ENCODE measurements at regions not wholly inside any gene's neighbourhood (a gene's known extent, or its start where the extent isn't known, plus 50 kb on each side); places are given as distances from the start of the nearest gene placed in this dataset.
A peak's percentile ranks its signal among the peaks of the same experiment; 100 is the strongest.

- TF ChIP-seq CHCHD3 (CRISPR knock-in tag; IDR thresholded peaks at IDR 0.05) (no peak), JUND (IDR thresholded peaks at IDR 0.05; ENCODE audit: borderline replicate concordance, low read depth, low read length) (no peak), JUND (tag; IDR thresholded peaks at IDR 0.05; ENCODE audit: borderline replicate concordance, low read depth, low read length) (no peak), TEAD4 (IDR thresholded peaks at IDR 0.05; ENCODE audit: low read length) (peak; percentile 31; the same call in 1 of the 2 replicates), TEAD4 (CRISPR knock-in tag; IDR thresholded peaks at IDR 0.05; ENCODE audit: borderline replicate concordance) (no peak), ZKSCAN1 (IDR thresholded peaks at IDR 0.05; ENCODE audit: low read depth, low read length) (no peak), ZC3H8 (IDR thresholded peaks at IDR 0.05) (no peak), SMAD1 (IDR thresholded peaks at IDR 0.05; ENCODE audit: low read depth, low read length, partially characterized antibody) (no peak), HES1 (IDR thresholded peaks at IDR 0.05; ENCODE audit: low read depth) (no peak), SMARCA5 (IDR thresholded peaks at IDR 0.05) (no peak), YY1 (IDR thresholded peaks at IDR 0.05; ENCODE audit: borderline replicate concordance in 1 of 3, control insufficient read depth in 1 of 3, extremely low read depth in 1 of 3, insufficient read depth in 3 of 3, insufficient read length in 1 of 3, insufficient replicate concordance in 2 of 3, low read depth in 1 of 3, low read length in 2 of 3) (no peak), COPS2 (conservative IDR thresholded peaks at IDR 0.05) (no peak), THAP7 (CRISPR knock-in tag; IDR thresholded peaks at IDR 0.05) (no peak), KLF10 (CRISPR knock-in tag; IDR thresholded peaks at IDR 0.05) (no peak), SOX6 (IDR thresholded peaks at IDR 0.05) (peak; percentile 87), ARID3A (IDR thresholded peaks at IDR 0.05; ENCODE audit: borderline replicate concordance, low read depth, low read length) (no peak), BCL6 (CRISPR knock-in tag; IDR thresholded peaks at IDR 0.05) (no peak), TAF9B (IDR thresholded peaks at IDR 0.05; ENCODE audit: partially characterized antibody) (no peak), CBFA2T2 (conservative IDR thresholded peaks at IDR 0.05) (no peak), PRMT5 (CRISPR knock-in tag; IDR thresholded peaks at IDR 0.05) (no peak), ZNF134 (CRISPR knock-in tag; conservative IDR thresholded peaks at IDR 0.05) (no peak), TFAP4 (CRISPR knock-in tag; IDR thresholded peaks at IDR 0.05; ENCODE audit: borderline replicate concordance) (no peak), HOXB6 (CRISPR knock-in tag; IDR thresholded peaks at IDR 0.05; ENCODE audit: borderline replicate concordance) (no peak), NR0B1 (IDR thresholded peaks at IDR 0.05; ENCODE audit: partially characterized antibody) (no peak), CBFA2T3 (IDR thresholded peaks at IDR 0.05) (peak; percentile 66)
- TF ChIP-seq, protein P1, sequence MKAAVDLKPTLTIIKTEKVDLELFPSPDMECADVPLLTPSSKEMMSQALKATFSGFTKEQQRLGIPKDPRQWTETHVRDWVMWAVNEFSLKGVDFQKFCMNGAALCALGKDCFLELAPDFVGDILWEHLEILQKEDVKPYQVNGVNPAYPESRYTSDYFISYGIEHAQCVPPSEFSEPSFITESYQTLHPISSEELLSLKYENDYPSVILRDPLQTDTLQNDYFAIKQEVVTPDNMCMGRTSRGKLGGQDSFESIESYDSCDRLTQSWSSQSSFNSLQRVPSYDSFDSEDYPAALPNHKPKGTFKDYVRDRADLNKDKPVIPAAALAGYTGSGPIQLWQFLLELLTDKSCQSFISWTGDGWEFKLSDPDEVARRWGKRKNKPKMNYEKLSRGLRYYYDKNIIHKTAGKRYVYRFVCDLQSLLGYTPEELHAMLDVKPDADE (conservative IDR thresholded peaks at IDR 0.05; ENCODE audit: control insufficient read depth, low read depth, low read length) = no peak
These were observed 115.6 kb upstream of the ADTRP start (continued) for GRCh38 chr6:11894212-11894611.

Measured in K562 (cell line).